ENCODE measurements at regions not wholly inside any gene's neighbourhood (a gene's known extent, or its start where the extent isn't known, plus 50 kb on each side); places are given as distances from the start of the nearest gene placed in this dataset.
"Not testable (repeated sequence)": the region's sequence is repeated elsewhere in the genome, so short reads cannot be mapped to it uniquely, and the experiment has no call there.

- TF ChIP-seq EZH2 (IDR thresholded peaks at IDR 0.05; ENCODE audit: borderline replicate concordance) (no peak), CTCF (IDR thresholded peaks at IDR 0.05; ENCODE audit: poor library complexity) (no peak), EZH2phosphoT487 (IDR thresholded peaks at IDR 0.05; ENCODE audit: low read depth, severe bottlenecking, unreplicated experiment) (no peak)
- Histone ChIP-seq H3K9me3 (ENCODE audit: low read depth) (no peaks in the 10 kb centered on the region), H2AFZ (no peak overlapping the region), H3K9me2 (replicated peaks; ENCODE audit: insufficient read depth) (no peaks in the 10 kb centered on the region), H3K79me2 (no peaks in the 10 kb centered on the region), H4K20me1 (ENCODE audit: insufficient read depth, poor library complexity, severe bottlenecking) (no peaks in the 10 kb centered on the region), H3K27ac (no peak overlapping the region), H3K4me3 (no peak overlapping the region), H3K27me3 (no peaks in the 10 kb centered on the region), H3K4me2 (no peak overlapping the region), H3K36me3 (replicated peaks; ENCODE audit: insufficient read depth, low read depth) (no peaks in the 10 kb centered on the region), H3K4me1 (ENCODE audit: insufficient read depth) (no peaks in the 10 kb centered on the region)
- no peak for DNase-seq (ENCODE audit: low spot score)
- WGBS (ENCODE audit: low lambda C conversion rate, missing lambda C conversion rate), result 95% methylated on average over 3 of the region's 3 CpGs
Measured at GRCh38 chr10:9390516-9390915, 1336.0 kb downstream of the GATA3 start.

- no peaks in the 10 kb centered on the region for H3K36me3 ChIP-seq (replicated peaks; ENCODE audit: insufficient read depth, low read depth)
- 87% methylated on average over 6 of the region's 6 CpGs for WGBS (ENCODE audit: low lambda C conversion rate, missing lambda C conversion rate)
- no peak overlapping the region for H3K4me3 ChIP-seq
- H3K4me1 ChIP-seq (ENCODE audit: insufficient read depth), result no peaks in the 10 kb centered on the region
- no peaks in the 10 kb centered on the region for H3K79me2 ChIP-seq
- no peaks in the 10 kb centered on the region for H3K9me2 ChIP-seq (replicated peaks; ENCODE audit: insufficient read depth)
- H3K27me3 ChIP-seq, result no peaks in the 10 kb centered on the region
- no peak for TF ChIP-seq EZH2 (IDR thresholded peaks at IDR 0.05; ENCODE audit: borderline replicate concordance)
- TF ChIP-seq CTCF (IDR thresholded peaks at IDR 0.05; ENCODE audit: poor library complexity), result no peak
- TF ChIP-seq EZH2phosphoT487 (IDR thresholded peaks at IDR 0.05; ENCODE audit: low read depth, severe bottlenecking, unreplicated experiment), result no peak
- H3K4me2 ChIP-seq, result no peak overlapping the region
- H3K9me3 ChIP-seq (ENCODE audit: low read depth), result no peaks in the 10 kb centered on the region
- H3K27ac ChIP-seq, result no peak overlapping the region
- H2AFZ ChIP-seq, result no peak overlapping the region
- no peaks in the 10 kb centered on the region for H4K20me1 ChIP-seq (ENCODE audit: insufficient read depth, poor library complexity, severe bottlenecking)
- no peak for DNase-seq (ENCODE audit: low spot score)
Measured at GRCh38 chr10:9399275-9399983, 1344.9 kb downstream of the GATA3 start.

GRCh38 chr10:9402067-9402466, 1347.6 kb downstream of the GATA3 start:
- not testable (repeated sequence) for H2AFZ ChIP-seq; DNase-seq (ENCODE audit: low spot score); H3K9me2 ChIP-seq (replicated peaks; ENCODE audit: insufficient read depth); H4K20me1 ChIP-seq (ENCODE audit: insufficient read depth, poor library complexity, severe bottlenecking); H3K4me3 ChIP-seq; H3K79me2 ChIP-seq; H3K4me1 ChIP-seq (ENCODE audit: insufficient read depth); H3K36me3 ChIP-seq (replicated peaks; ENCODE audit: insufficient read depth, low read depth); H3K9me3 ChIP-seq (ENCODE audit: low read depth); H3K4me2 ChIP-seq; H3K27me3 ChIP-seq; H3K27ac ChIP-seq
- TF ChIP-seq CTCF (IDR thresholded peaks at IDR 0.05; ENCODE audit: poor library complexity), result peak; percentile 17
- 72% methylated on average over 11 of the region's 11 CpGs for WGBS (ENCODE audit: low lambda C conversion rate, missing lambda C conversion rate)

- not testable (repeated sequence) for H2AFZ ChIP-seq; H3K4me2 ChIP-seq; H3K4me1 ChIP-seq (ENCODE audit: insufficient read depth); H3K27me3 ChIP-seq; H3K9me3 ChIP-seq (ENCODE audit: low read depth); H3K79me2 ChIP-seq; H4K20me1 ChIP-seq (ENCODE audit: insufficient read depth, poor library complexity, severe bottlenecking); DNase-seq (ENCODE audit: low spot score); H3K4me3 ChIP-seq; H3K9me2 ChIP-seq (replicated peaks; ENCODE audit: insufficient read depth); H3K36me3 ChIP-seq (replicated peaks; ENCODE audit: insufficient read depth, low read depth); H3K27ac ChIP-seq
- 80% methylated on average over 9 of the region's 9 CpGs for WGBS (ENCODE audit: low lambda C conversion rate, missing lambda C conversion rate)
Measured at GRCh38 chr10:9402507-9403195, 1348.2 kb downstream of the GATA3 start.

- not testable (repeated sequence) for H3K9me2 ChIP-seq (replicated peaks; ENCODE audit: insufficient read depth); H3K36me3 ChIP-seq (replicated peaks; ENCODE audit: insufficient read depth, low read depth); H3K4me1 ChIP-seq (ENCODE audit: insufficient read depth); H3K4me3 ChIP-seq; H3K27me3 ChIP-seq; H3K4me2 ChIP-seq; DNase-seq (ENCODE audit: low spot score); H3K79me2 ChIP-seq; H4K20me1 ChIP-seq (ENCODE audit: insufficient read depth, poor library complexity, severe bottlenecking); H3K27ac ChIP-seq; H3K9me3 ChIP-seq (ENCODE audit: low read depth); H2AFZ ChIP-seq
- WGBS (ENCODE audit: low lambda C conversion rate, missing lambda C conversion rate), result over 99% methylated on average over 20 of the region's 29 CpGs
Measured at GRCh38 chr10:9407201-9407600, 1352.7 kb downstream of the GATA3 start.
